DMS53 (cell line): ENCODE measurements at regions not wholly inside any gene's neighbourhood (a gene's known extent, or its start where the extent isn't known, plus 50 kb on each side); places are given as distances from the start of the nearest gene placed in this dataset.
"Not testable (repeated sequence)": the region's sequence is repeated elsewhere in the genome, so short reads cannot be mapped to it uniquely, and the experiment has no call there.

Experiments
- DNase-seq: peaks from one replicate; lab custom pipeline; 2025; lab: John Stamatoyannopoulos, UW

DNA sequence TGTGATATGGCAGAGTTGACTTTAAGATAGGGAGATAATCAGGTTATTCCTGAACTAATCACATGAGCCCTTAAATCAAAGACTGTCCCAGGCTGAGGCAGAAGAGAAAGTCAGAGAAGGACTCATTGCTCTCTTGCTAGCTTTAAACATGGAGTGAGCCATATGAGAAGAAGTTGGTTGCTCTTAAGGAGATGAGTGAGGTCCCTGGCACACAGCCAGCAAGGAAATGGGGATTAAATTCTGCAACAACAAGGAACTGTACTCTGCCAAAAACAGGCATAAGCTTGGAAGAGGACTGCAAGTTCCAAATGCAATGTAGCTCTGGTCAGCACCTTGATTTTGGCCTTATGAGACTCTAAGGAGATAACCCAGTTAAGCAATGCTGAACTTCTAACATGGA lies 457.0 kb downstream of the PLOD2 start:
- DNase-seq = no peak

GRCh38 chr3:145709779-145710178 lies 451.2 kb downstream of the PLOD2 start:
- not testable (repeated sequence) for DNase-seq

GRCh38 chr3:145716519-145716918 lies 444.5 kb downstream of the PLOD2 start:
- no peak for DNase-seq

DNA sequence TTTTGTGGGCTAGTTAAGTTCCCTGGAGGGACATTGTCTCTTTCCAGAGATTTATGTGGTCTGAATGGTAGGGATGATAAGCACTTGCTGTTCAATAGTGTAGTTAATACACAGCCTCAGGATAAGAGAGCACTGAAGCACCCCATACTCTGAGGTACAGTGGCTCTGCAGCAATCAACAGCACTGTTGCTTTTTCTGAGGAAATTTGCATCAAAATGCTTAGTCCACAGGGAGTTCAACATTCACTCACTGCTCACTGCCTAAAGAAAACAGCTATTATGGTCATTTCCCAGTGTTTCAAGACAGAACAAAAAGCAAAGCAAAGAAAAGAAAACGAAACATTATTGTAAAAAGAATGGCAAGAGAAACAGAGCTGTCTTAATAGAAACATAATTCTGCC lies 441.9 kb downstream of the PLOD2 start:
- no peak for DNase-seq

GRCh38 chr3:145721273-145721805 lies 439.6 kb downstream of the PLOD2 start:
- DNase-seq = no peak

- DNase-seq = no peak
These were observed 439.2 kb downstream of the PLOD2 start for GRCh38 chr3:145721815-145722214.

- DNase-seq = no peak
These were observed 433.5 kb downstream of the PLOD2 start for GRCh38 chr3:145727476-145727875.

- DNase-seq = no peak
These were observed 425.4 kb downstream of the PLOD2 start for GRCh38 chr3:145735631-145736030.

- no peak for DNase-seq
These were observed 423.0 kb downstream of the PLOD2 start for GRCh38 chr3:145737952-145738351.

- no peak for DNase-seq
These were observed 421.1 kb downstream of the PLOD2 start for GRCh38 chr3:145739926-145740325.

DNA sequence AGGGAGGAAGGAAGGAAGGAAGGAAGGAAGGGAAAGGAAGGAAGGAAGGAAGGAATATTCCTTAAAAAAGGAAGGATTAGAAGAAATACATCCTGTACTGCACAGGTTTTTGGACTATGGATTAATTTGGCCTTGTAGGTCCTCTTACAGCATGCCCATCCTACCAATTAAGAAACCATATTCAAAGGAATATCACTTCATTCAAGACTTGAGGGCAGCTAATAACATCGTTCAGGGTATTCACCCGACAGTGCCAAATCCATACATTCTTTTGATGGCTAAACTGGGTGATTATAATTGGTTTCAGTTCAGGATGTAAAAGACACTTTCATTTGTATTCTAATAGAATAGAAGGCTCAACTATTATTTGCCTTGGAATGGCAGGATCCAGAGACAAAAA lies 410.3 kb downstream of the PLOD2 start:
- DNase-seq = no peak

DNA sequence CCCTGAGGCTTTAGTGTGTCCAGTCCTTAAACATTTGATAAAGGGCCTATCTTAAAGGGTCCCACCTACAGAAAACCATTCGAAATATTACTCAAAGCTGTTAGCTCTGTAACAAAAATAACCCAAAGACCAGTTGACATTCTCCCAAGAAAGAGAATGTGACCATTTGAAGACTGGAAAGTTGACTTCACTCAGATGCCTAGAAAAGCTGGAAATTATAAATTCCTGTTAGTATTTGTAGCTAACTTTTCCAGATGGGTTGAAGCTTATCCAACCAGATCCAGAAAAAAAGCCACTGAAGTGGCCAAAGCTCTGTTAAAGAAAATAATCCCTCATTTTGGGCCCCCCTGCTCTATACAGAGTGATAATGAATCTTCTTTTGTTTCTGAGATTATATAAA lies 408.4 kb downstream of the PLOD2 start:
- no peak for DNase-seq

DNA sequence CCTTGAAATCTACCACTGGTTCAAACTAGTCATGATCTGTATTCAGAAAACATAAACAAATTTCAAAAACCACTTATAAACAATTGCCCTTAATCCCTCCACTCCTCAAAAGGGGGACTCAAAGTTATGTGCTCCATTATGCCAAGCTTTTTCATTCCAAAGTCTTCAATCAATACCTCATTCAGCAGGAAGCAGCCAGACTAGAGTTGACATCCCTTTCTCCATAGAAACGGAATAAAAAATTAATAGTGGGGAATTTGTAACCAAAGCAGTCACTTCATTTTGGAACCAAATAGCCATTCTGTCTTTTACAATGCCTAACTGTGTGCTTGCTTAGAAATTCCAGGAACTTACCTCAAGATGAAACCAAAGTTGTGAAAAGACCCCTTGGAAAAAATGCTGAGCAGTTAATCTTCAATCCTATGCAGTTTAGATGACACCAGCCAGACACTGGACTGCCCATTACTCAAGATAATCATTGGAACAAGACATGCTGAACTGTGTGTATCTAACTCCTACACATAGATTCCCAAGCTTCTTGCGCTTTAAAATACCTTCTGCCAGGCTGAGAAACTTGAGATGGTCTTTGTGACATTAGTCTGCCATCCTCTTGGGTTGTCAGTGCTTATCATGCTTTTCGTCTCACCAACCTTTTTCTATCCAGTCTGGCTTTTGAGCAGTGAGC lies 406.2 kb downstream of the PLOD2 start:
- no peak for DNase-seq

DNA sequence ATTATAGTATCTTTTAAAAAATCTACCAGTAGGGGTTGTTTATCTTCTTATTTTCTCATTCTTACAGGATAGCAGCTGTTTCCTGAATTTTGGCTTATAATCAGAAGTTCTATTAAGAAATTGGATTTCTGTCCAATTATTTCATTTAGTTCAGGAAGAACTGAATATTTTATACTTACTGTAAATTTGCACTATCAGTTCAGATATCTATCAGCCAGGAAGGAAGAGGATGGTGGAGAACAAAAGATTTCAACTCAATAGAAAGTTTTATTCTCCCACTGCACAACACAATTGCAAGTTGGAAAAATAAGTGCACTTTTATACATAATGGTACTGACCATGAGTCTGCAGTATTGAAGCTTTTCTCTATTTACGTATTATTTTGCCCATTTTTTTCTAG lies 400.9 kb downstream of the PLOD2 start:
- DNase-seq = no peak

GRCh38 chr3:145767909-145768308 lies 393.1 kb downstream of the PLOD2 start:
- DNase-seq = peak; percentile 26

DNA sequence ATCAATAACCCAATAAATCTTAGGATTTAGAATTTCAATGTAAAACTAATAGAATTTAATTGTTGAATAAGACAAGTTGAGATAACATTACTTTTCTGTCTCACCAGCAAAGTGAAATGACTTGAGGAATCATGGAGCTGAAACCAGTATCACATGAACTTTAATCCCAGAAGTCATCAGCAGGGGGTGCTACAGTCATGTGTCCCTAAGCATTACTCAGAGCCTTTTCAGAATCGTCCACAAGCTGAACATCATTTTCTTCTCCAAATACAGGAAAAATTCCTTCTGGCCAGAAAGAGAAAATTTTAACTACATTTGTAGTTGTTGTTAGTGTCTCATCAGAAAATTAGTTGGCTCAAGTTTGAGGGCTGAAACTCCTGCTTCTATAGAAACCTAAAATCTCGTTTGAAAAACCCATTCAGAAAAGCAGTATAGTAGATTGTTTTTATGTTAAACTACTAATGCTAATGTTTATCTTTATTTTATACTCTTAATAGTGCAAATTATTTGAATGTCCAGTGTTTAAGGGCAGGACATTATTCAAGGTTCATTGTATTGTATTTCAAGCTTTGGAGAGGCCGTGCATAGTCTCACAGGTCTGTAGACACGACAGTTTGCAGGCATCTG lies 384.1 kb downstream of the PLOD2 start:
- peak; percentile 69 for DNase-seq

GRCh38 chr3:145780301-145780700 lies 380.7 kb downstream of the PLOD2 start:
- DNase-seq = no peak

DNA sequence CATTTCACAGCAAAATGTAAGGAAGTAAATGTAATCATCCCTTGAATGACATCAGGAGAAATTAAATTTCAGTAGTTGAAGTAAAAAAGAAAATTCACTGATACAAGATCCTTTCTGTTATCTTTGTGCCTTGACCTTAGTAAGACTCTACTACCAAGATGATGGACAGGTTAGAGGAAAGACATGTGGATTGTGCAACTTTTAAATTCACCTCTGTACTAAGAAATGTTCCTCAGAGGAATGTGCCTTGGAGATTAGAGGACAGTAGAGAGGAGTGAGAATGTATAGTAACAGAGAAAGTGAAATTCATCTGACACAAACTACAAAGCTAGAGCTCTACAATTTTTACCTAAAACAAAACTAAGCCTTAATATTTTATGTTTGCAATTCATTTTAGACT lies 375.3 kb downstream of the PLOD2 start:
- DNase-seq = no peak

DNA sequence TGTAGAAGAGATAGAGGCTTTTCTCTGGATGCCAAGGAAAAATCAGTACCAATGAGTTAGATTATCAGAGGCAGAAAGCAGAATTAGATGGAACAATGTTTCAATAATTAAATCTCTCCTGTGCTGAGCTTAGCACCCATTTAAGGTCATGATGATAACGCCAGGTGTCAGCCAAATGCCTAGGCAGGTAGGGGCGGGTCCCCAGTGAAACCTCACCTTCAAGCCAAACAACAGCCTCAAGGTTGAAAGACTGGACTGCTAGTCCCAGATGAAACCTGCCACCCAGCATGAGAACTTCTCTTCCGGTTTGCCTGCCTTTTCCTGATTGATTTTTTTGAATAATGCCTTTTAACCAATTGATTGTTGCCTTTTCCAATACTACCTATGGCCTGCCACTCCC lies 363.0 kb downstream of the PLOD2 start:
- DNase-seq = no peak

DNA sequence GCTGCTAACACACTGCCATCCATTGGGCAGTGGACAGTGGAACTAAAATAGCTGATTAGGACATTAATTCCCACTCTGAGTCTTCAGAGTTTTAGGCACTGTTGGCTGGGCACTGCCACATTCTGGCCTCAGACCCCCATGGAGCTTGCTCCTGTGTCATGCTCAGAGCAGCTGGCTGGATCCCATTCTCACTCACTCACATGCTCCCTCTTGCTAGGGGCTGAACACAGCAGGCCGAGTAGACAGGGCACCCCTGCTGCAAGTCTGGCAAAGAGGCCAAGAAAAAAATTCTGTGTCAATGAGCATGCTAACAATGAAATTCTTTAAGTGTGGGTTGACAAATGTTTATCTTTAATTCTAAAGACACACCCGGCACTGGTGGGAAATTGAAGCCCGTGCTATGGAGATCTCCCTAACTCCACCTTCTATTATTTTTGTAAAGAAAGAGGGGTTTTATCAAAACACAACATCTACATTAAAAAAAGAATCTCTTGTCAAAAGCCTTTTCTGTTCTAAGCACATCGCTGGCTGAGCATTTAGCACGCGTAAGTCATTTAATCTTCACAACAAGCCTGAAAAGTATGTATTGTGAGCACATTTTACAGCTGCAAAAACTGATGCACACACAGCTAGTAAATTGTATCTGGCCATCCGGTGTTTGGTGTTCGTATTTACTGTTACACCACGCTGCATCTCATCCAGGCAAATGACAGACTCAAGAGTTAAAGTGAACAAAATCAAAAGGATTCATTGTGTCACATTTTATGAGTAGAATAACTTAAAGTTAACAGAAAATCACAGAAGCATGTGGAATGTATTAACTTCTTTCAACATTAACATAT lies 362.1 kb downstream of the PLOD2 start:
- no peak for DNase-seq

GRCh38 chr3:145801696-145802095 lies 359.3 kb downstream of the PLOD2 start:
- no peak for DNase-seq

DNA sequence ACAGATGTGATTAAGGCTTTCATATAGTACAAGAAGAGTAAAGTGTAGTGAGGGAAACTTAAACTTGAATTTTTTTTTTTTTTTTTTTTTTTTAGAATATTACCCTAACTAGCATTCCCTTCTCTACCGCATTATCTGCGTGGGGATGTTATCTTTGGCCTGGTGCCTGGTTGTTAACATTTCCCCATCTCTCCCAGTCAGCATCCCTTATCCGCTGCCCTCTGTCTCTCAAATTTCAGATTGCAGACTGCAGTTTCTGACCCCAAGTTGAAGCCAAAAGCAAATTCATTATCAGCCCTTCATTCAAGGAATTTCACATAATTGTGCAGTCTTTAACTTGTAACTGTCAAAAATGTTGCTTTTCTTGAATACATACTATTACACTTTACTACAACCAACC lies 353.0 kb downstream of the PLOD2 start:
- DNase-seq = no peak

GRCh38 chr3:145812391-145812790 lies 348.6 kb downstream of the PLOD2 start:
- no peak for DNase-seq
